ENCODE measurements at regions not wholly inside any gene's neighbourhood (a gene's known extent, or its start where the extent isn't known, plus 50 kb on each side); places are given as distances from the start of the nearest gene placed in this dataset.

DNA sequence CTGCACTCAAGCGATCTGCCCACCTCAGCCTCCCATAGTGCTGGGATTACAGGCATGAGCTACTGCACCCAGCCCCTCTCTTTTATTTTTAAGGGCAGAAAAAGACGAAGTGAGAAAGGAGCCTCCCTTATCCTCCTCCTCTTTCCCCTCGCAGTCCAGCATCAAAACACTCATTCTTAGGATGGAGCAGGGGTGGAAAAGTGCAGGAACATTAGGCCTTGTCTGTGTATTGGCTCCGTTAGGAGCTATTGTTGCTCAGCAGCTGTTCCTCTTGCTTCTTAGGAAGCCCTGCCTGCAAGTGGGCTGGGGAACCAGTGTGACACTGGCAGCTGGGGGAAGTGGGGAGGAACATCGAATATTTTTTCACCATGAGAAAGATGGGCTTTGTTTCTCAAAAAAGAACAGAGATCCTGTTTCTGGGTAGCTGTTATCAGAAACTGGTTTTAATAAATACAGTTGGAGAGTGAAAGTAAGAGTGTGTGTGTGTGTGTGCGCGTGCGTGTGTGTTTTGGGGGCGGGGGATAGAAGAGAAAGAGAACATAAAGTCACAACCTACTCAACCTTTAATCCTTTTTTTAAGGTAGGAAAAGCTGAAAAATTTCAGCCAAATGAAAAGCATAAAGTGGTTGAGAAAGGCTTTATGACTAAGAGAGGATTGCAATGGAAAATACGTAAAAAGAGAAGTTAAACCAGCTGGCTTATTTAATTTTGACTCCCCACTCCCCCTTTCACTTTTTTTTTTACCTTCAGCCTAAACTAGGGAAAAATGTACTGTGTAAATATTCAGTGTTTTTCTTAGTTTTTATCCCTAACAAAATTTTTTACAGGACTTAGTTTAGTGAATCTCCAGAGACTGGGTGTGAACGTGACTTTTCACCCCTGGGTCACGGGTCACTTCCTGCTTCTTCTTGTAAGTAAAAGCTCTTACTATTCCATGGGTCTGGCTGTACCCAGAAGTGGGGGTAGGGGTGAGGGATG, 197.2 kb upstream of the PLEKHG7 start:
- Histone ChIP-seq H3K4me1 (ENCODE audit: insufficient read depth, insufficient read length) (no peaks in the 10 kb centered on the region), H3K4me3 (ENCODE audit: insufficient read length, low read depth) (no peak overlapping the region)
- DNase-seq (ENCODE audit: low read depth, low spot score), result no peak

DNA sequence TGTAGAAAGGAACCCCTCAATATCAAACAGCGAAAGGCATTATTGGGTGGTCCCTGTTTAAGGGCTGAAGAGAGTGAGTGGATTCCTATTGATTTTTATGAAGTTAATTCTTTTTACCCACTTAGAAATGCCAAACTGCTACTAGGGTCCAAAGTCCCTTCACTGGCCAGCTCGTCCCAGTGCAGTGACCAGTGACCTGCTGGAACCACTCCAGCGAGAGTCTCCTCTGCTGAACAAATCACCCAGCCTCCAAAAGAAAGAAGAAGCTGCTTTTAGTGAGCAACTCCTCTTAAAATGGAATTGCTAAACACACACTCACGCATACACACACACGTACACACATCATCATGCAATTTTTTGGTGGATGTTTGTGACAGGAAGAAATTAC, 198.2 kb upstream of the PLEKHG7 start:
- Histone ChIP-seq H3K9me3 (ENCODE audit: insufficient read depth, low read length) (no peaks in the 10 kb centered on the region), H3K4me1 (ENCODE audit: insufficient read depth, insufficient read length) (no peaks in the 10 kb centered on the region), H3K36me3 (ENCODE audit: insufficient read depth, insufficient read length, low read length) (no peaks in the 10 kb centered on the region), H3K4me3 (ENCODE audit: insufficient read length, low read depth) (no peak overlapping the region), H3K9ac (ENCODE audit: insufficient read length, low read depth) (no peak overlapping the region), H3K27me3 (ENCODE audit: insufficient read depth, insufficient read length) (no peaks in the 10 kb centered on the region)
- DNase-seq (ENCODE audit: low read depth, low spot score), result no peak
- TF ChIP-seq SUZ12 (IDR thresholded peaks at IDR 0.05; ENCODE audit: extremely low read depth, insufficient read depth, insufficient read length) (no peak), ZNF274 (IDR thresholded peaks at IDR 0.05; ENCODE audit: low read depth, low read length) (no peak), YY1 (IDR thresholded peaks at IDR 0.05; ENCODE audit: insufficient read depth, insufficient read length) (no peak)

More for the DNA sequence above, 197.2 kb upstream of the PLEKHG7 start:
- no peaks in the 10 kb centered on the region for H3K27me3 ChIP-seq (ENCODE audit: insufficient read depth, insufficient read length)
- TF ChIP-seq YY1 (IDR thresholded peaks at IDR 0.05; ENCODE audit: insufficient read depth, insufficient read length) (no peak), ZNF274 (IDR thresholded peaks at IDR 0.05; ENCODE audit: low read depth, low read length) (no peak), SUZ12 (IDR thresholded peaks at IDR 0.05; ENCODE audit: extremely low read depth, insufficient read depth, insufficient read length) (no peak)
- H3K36me3 ChIP-seq (ENCODE audit: insufficient read depth, insufficient read length, low read length), result no peaks in the 10 kb centered on the region
- no peak overlapping the region for H3K9ac ChIP-seq (ENCODE audit: insufficient read length, low read depth)
- no peaks in the 10 kb centered on the region for H3K9me3 ChIP-seq (ENCODE audit: insufficient read depth, low read length)

DNA sequence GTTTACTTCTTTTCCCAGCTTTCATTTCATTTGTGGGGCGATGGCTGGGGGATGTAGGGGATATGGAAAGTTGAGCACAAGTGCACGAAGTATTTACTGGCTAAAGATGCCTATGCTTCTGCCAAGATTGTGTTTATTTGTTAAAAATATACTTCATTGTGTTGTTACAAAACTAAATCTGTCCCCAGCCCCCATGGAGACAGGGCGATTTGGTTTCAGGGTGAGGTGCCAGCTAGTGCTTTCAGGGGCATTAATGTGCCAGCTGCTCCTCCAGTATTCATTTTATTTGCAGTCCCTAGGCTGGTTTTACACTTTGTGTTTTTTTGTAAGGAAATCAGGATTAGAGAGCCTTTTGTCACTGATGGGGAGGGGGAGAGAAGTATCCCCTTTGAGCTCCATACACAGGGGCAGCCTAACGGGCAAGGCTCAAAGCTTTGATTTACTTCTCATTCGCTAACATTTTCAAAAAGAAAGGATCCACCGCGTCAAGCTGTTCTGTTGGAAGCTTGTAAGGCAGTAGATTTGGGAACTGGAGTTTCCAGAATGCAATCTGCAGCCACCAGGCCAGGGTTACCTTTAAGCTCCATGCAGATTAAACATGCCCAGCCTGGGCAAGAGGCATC, 198.7 kb upstream of the PLEKHG7 start:
- Histone ChIP-seq H3K4me3 (ENCODE audit: insufficient read length, low read depth) (no peak overlapping the region), H3K27me3 (ENCODE audit: insufficient read depth, insufficient read length) (no peaks in the 10 kb centered on the region), H3K36me3 (ENCODE audit: insufficient read depth, insufficient read length, low read length) (no peaks in the 10 kb centered on the region), H3K9ac (ENCODE audit: insufficient read length, low read depth) (no peak overlapping the region), H3K9me3 (ENCODE audit: insufficient read depth, low read length) (no peaks in the 10 kb centered on the region), H3K4me1 (ENCODE audit: insufficient read depth, insufficient read length) (no peaks in the 10 kb centered on the region)
- no peak for DNase-seq (ENCODE audit: low read depth, low spot score)
- no peak for TF ChIP-seq YY1 (IDR thresholded peaks at IDR 0.05; ENCODE audit: insufficient read depth, insufficient read length)
- no peak for TF ChIP-seq SUZ12 (IDR thresholded peaks at IDR 0.05; ENCODE audit: extremely low read depth, insufficient read depth, insufficient read length)
- TF ChIP-seq ZNF274 (IDR thresholded peaks at IDR 0.05; ENCODE audit: low read depth, low read length), result no peak

DNA sequence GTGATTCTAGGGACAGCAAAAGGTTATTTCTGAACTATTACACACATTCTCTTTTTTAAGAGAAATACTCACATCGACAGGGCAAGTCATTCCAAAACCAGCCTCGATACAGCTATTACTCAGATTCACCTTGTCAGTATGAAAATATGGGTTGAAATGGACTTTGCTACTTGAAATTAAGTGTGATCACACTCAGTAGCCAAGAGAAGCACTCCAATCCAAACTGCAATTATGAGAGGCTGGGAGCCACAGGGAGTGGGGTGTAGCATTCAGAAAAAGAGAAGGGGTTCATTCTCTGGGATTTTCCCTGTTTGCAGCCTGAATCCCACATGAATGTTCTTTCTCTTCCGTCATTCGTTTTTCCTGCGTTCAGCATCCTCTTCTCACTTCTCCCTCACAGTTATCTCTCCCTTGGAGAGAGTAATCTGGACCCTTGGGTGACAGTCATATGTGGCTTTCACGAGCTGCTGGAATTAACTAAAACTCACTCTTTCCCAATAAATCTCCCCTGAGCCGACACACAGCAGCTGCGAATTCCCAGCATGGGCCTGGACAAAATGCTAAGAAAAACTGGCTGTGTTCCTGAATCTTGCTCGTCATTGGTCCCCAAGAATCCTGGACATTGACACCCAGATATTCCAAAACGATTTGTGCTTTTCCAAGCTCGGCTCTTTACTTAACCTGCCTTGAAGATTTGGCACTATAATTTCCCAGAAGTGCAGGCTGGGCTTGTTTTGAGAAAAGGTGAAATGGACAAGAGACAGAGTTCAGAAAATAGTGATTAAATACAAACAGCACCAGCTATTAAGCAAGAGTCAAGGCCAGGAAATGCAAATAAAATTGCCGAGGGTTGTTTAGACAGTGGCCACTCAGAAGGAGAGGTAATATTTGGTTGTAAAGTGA, 199.5 kb upstream of the PLEKHG7 start:
- H3K9ac ChIP-seq (ENCODE audit: insufficient read length, low read depth), result no peak overlapping the region

DNA sequence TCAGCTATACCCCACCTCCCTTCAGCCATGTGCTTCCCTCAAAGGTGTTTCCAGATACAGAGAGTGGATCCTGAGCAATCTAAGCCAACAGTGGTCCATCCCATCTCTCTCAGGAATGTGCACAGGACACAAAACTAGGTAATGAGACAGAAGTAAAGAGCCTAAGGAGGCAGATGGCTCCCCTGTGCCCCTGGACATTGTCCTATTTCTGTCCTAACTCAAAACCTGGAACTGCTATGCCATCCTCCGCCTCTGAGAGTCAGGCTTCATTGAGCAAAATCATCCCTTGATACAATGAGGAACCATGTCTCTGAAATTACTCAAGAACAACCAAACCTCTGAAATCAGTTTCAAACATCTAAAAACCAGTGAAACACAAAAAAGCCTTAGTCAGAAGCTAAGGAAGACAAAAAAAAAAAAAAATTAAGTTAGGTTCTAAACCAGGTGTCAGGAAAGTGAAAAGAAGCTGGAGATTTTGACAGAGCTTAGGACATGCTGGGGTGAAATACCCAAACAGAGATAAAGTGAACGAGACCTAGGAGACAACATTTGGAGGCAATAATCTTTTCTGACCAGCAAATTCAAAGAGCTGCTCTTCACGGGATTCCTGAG, 200.3 kb upstream of the PLEKHG7 start:
- no peak overlapping the region for H3K9ac ChIP-seq (ENCODE audit: insufficient read length, low read depth)
- H3K9me3 ChIP-seq (ENCODE audit: insufficient read depth, low read length), result no peaks in the 10 kb centered on the region
- DNase-seq (ENCODE audit: low read depth, low spot score), result no peak
- no peak for TF ChIP-seq SUZ12 (IDR thresholded peaks at IDR 0.05; ENCODE audit: extremely low read depth, insufficient read depth, insufficient read length)
- TF ChIP-seq YY1 (IDR thresholded peaks at IDR 0.05; ENCODE audit: insufficient read depth, insufficient read length), result no peak
- no peak for TF ChIP-seq ZNF274 (IDR thresholded peaks at IDR 0.05; ENCODE audit: low read depth, low read length)
- H3K4me3 ChIP-seq (ENCODE audit: insufficient read length, low read depth), result no peak overlapping the region
- H3K4me1 ChIP-seq (ENCODE audit: insufficient read depth, insufficient read length), result no peaks in the 10 kb centered on the region
- no peaks in the 10 kb centered on the region for H3K36me3 ChIP-seq (ENCODE audit: insufficient read depth, insufficient read length, low read length)
- H3K27me3 ChIP-seq (ENCODE audit: insufficient read depth, insufficient read length), result no peaks in the 10 kb centered on the region

More for the DNA sequence above, 199.5 kb upstream of the PLEKHG7 start:
- H3K36me3 ChIP-seq (ENCODE audit: insufficient read depth, insufficient read length, low read length), result no peaks in the 10 kb centered on the region
- DNase-seq (ENCODE audit: low read depth, low spot score), result no peak
- no peaks in the 10 kb centered on the region for H3K4me1 ChIP-seq (ENCODE audit: insufficient read depth, insufficient read length)
- no peaks in the 10 kb centered on the region for H3K27me3 ChIP-seq (ENCODE audit: insufficient read depth, insufficient read length)
- H3K9me3 ChIP-seq (ENCODE audit: insufficient read depth, low read length), result no peaks in the 10 kb centered on the region
- no peak for TF ChIP-seq YY1 (IDR thresholded peaks at IDR 0.05; ENCODE audit: insufficient read depth, insufficient read length)
- TF ChIP-seq SUZ12 (IDR thresholded peaks at IDR 0.05; ENCODE audit: extremely low read depth, insufficient read depth, insufficient read length), result no peak
- no peak for TF ChIP-seq ZNF274 (IDR thresholded peaks at IDR 0.05; ENCODE audit: low read depth, low read length)
- H3K4me3 ChIP-seq (ENCODE audit: insufficient read length, low read depth), result no peak overlapping the region

DNA sequence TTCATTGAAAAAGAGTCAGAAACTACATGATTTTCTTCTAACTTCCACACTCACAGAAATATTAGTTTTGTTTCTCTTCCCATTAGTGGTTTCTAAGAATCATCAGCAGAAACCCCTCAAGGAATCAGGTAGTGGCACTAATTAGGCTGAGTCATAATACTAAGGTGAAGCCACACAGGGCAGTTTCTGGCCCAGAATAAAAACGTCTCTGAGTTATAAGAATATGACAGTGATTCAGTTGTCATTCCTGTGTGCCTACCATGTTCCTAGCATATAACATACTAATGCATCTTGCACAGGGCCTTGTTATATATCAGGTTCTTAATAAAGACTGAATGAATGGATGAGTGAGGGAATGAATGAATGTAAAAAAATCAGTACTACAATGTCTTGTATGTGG, 206.0 kb upstream of the PLEKHG7 start:
- Histone ChIP-seq H3K27me3 (ENCODE audit: insufficient read depth, insufficient read length) (no peaks in the 10 kb centered on the region), H3K9ac (ENCODE audit: insufficient read length, low read depth) (no peak overlapping the region), H3K4me3 (ENCODE audit: insufficient read length, low read depth) (no peak overlapping the region), H3K36me3 (ENCODE audit: insufficient read depth, insufficient read length, low read length) (no peaks in the 10 kb centered on the region), H3K4me1 (ENCODE audit: insufficient read depth, insufficient read length) (no peaks in the 10 kb centered on the region), H3K9me3 (ENCODE audit: insufficient read depth, low read length) (no peaks in the 10 kb centered on the region)
- no peak for DNase-seq (ENCODE audit: low read depth, low spot score)
- TF ChIP-seq SUZ12 (IDR thresholded peaks at IDR 0.05; ENCODE audit: extremely low read depth, insufficient read depth, insufficient read length) (no peak), YY1 (IDR thresholded peaks at IDR 0.05; ENCODE audit: insufficient read depth, insufficient read length) (no peak), ZNF274 (IDR thresholded peaks at IDR 0.05; ENCODE audit: low read depth, low read length) (no peak)
